ENCODE measurements at regions not wholly inside any gene's neighbourhood (a gene's known extent, or its start where the extent isn't known, plus 50 kb on each side); places are given as distances from the start of the nearest gene placed in this dataset.

DNA sequence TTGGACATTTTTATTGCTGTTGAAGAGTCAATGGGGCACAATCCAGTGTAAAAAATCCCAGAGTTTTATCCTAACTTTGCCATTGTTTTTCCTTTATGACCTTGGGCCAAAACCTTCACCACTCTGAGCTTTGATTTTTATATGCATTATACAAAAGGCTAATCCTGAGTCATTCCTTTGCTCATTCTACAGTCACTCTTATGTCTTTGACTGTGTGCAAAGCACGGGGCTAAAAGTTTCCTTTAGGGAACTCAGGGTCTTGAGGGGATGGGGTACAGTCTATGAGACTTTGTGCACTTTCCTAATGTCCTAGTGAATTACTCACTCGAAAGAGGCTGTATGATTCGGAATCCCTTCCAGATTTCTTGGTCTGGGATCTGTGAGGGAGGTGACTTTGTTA lies 543.2 kb upstream of the CAMK1G start:
- TF ChIP-seq POLR2AphosphoS5 (IDR thresholded peaks at IDR 0.05; ENCODE audit: low read depth, low read length) (no peak), POLR2A (IDR thresholded peaks at IDR 0.05; ENCODE audit: low read depth, low read length) (no peak), TAF1 (IDR thresholded peaks at IDR 0.05; ENCODE audit: low read depth, low read length) (no peak)

All from GM12891 (cell line).